Right ventricle myocardium superior (tissue), 1 donor: ENCODE measurements at regions not wholly inside any gene's neighbourhood (a gene's known extent, or its start where the extent isn't known, plus 50 kb on each side); places are given as distances from the start of the nearest gene placed in this dataset.
"Not testable (repeated sequence)": the region's sequence is repeated elsewhere in the genome, so short reads cannot be mapped to it uniquely, and the experiment has no call there.

Experiments
- ATAC-seq: fragments of 200-7000 bp; cut with Tn5 transposase; one replicate; pipeline ENCODE4 v1.9.1; 2020; ENCODE audit warnings: mild to moderate bottlenecking; ENCODE audit not compliant: poor library complexity
- DNase-seq: peaks from one replicate; pipeline ENCODE4 v3.0.0-alpha.2; 2020
- intact Hi-C: fragments of 100-400 bp; cut with DNase I; formaldehyde crosslinking; loops from one replicate; pipeline ENCODE4 v1.11.2; 2022
- donor health status: DM: no; HTN: yes; CAD: no; lungs with severe emphysema.

DNA sequence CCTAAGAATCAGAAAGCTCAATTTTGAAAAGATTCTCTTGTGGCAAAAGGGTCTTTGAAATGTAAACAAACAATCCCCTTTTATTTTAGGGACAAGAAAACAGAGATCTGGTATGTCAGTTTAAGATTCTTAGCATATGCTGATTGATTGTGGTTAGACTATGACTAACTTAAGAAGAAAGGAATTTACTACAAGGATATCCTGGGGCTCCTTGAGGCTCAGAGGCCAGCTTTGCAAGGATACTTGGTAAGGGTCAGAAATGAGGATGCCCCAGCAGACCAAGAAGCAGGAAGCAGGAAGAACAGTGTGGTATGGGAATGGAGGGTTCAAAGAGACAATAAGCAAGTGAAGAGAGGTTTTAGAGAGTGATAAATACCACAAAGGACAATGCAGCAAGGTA lies 474.6 kb downstream of the ETNK1 start:
- DNase-seq = no peak
- no peak for ATAC-seq
- intact Hi-C loops = no loop called here

DNA sequence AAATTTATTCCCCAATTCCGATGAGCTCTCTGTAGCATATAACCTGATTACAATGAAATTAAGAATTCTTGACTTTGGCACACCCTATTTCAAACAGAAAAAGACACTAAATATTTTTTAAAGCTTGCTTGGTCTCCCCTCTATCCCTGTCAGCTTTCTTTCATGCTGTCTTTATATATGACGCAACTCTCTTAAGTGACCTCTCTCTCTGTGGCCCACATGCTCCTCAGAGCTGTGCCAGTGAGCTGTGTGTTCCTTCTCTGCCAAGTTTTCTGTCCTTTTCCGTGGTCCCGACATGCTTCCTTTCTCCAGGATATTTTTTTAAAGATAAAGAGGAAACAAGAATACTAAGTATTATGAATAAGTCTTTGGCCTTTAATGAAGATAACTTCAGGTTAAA lies 484.0 kb downstream of the ETNK1 start:
- no peak for ATAC-seq
- DNase-seq = peak; percentile 28
- intact Hi-C loops = no loop called here

DNA sequence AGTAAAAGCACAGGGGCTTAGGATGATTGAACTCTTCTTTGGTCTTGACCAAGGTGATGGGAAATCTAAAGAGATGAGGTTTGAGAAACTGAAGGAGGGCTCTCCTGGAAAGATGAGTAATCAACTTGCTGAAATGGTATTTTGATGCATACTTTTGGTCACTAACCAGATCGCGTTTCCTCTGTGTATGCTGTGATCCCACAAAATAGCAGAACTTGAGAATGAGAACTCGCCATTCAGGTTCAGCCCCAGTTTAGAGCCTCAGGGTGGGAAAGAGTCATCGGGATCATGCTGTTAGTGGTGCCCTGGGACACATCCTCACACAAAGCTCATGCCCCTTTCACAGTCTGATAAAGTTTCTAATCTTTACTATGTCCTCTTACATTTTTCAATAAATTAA lies 488.8 kb downstream of the ETNK1 start:
- DNase-seq = no peak
- no peak for ATAC-seq
- intact Hi-C loops = no loop called here

DNA sequence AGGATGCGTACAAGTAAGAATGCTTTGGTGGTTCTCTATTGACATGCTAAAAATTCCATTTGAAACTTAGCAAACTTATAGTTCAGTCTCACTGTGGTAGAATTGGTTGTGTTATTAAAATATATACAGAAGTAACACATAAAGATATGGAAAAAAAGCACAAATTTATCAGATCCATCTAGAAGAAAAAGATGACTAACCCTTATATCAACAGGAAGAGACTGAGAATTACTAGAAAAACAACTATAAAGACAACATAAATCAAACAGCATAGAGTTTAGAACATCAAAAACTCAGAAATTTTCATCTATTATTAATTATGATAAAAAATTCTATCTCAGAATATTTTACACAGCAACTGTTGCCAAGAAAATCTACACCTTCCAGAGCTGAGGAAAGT lies 491.0 kb downstream of the ETNK1 start:
- no peak for DNase-seq
- ATAC-seq = no peak
- intact Hi-C loops = no loop called here

DNA sequence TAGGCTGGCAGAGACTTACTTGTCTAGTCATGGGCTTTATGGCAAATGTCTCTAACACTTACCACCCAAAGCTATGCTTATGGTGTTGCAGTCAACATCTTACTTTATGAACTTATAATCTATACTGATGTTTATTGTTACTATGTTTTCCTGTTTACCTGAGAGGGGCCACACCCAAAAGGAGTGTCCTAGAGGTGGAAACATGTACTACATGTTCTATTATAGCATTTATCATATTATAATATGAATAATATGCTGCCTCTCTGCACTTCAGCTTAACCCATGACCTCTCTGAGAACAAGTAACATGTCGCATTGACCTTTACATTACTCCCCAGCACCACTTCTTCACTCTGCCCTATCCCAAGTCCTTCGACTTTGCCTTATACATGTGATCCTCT lies 501.8 kb downstream of the ETNK1 start:
- DNase-seq = no peak
- intact Hi-C loops = no loop called here

DNA sequence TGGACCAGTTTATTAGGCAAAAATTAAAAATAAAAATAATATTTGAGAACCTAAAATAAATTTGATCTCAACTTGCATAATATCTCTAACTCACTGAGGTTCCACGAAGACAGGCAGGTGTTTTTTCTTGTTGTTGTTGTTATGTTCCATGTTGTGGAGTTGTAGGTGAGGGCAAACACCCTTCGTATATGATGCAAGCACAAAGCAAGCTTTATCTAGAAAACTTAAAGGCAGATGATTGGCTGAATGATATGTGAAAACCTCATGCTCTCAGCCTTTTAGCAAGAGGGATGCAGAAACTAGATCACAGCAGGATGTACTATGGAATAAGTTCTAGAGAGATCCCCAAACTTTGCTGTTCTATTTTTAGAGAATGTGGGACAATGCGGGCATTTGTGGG lies 502.7 kb downstream of the ETNK1 start:
- intact Hi-C loops = no loop called here
- DNase-seq (no peak), ATAC-seq (no peak)

More for the DNA sequence above, 501.8 kb downstream of the ETNK1 start:
- no peak for ATAC-seq

DNA sequence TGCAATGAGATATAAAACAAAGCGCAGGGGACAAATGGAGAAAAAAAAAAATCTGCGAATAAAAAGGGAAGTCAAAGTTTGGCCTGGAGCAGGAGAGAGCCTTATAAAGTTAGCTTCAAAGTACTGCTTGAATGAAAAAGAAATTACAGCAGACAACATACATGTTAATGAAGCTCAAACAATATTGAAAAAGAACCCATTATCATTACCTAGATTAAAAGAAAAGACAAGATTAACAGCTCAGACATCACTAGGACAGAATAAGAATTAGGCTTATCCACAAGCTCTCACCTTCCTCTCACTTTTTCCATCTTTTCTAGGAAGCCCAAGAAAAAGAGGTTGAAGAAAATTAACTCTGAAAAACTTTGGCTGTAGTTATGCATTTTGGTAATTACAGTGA lies 503.5 kb downstream of the ETNK1 start:
- ATAC-seq = no peak
- intact Hi-C loops = no loop called here
- no peak for DNase-seq

DNA sequence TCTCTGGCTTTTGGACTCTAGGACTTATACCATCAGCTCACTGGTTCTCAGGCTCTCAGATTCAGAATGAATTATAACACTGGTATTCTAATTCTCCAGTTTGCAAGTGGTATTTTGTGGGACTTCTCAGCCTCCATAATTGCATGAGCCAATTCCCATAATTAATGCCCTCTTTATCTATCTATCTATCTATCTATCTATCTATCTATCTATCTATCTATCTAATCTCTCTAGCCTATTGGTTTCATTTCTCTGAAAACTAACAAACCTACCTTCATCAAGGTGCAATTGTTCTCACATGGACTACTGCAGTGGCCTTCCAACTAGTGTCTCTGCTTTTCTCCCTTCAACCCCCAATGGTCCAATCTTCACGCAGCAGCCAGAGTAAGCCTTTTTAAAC lies 507.4 kb downstream of the ETNK1 start:
- intact Hi-C loops = no loop called here
- no peak for ATAC-seq

DNA sequence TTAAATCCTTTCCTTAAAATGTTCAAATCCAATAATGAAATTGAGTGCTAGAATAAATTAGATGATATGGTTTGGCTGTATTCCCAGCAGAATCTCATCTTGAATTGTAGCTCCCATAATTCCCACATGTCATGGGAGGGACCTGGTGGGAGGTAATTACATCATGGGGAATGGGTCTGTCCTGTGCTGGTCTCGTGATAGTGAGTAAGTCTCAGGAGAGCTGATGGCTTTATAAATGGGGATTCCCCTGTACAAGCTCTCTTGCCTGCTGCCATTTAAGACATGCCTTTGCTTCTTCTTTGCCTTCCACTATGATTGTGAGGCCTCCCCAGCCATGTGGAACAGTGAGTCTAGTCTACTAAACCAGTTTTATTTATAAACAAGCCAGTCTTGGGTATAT lies 508.5 kb downstream of the ETNK1 start:
- DNase-seq = no peak
- no peak for ATAC-seq
- intact Hi-C loops = no loop called here

More for the DNA sequence above, 507.4 kb downstream of the ETNK1 start:
- DNase-seq = no peak

DNA sequence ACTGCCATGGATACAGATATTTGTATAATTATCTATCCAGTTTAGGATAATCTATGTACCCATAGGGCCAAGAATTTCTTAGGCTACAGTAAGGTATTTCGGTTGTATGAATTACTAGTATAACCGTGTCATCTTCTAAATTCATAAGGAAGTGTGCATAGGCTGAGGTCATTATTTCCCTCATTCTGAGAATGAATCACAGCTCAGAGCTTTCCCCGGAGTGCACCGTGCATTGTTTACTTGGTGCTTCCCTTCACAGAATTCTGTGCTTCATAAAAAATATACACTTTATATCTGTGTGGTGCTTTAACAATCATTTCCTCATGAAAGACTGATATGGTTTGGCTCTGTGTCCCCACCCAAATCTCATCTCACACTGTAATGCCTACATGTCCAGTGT lies 514.1 kb downstream of the ETNK1 start:
- ATAC-seq = no peak
- no peak for DNase-seq
- intact Hi-C loops = no loop called here

DNA sequence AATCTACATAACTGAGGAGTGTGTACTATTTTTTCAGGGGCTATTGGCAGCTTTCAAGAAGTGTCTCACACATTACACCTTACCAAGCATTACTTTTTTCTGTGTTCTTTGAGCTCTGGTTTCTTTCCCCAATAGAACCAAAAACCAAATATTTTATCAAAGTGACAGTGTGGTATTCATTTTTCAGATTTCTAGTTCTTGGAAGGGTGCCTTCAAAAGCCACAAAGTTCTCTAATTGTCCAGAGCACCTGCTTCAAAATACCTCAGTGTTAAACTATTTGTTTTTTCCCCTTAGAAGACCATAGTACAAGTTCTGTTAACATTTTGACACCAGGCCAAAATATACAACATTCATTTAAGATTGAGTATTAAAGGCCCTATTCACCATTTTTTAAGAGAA lies 515.7 kb downstream of the ETNK1 start:
- intact Hi-C loops = no loop called here
- ATAC-seq (no peak), DNase-seq (no peak)

DNA sequence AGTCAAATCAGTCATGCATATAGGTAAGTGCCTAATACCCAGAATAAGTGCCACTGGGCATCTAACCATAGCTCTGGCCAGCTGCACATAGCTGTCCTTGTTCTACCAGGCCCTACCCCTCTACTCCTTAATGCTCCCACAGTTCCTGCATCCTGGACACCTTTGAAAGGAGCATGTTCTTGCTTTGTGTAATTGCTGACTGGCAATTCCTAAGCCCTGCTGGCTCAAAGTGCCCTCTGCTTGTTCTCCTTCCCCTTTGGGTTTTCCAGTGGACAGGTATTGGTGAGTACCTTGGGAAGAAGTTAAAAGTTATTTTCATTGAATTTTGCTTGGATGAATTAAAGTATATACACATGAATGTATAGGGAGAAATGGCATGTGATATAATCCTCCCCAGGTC lies 516.4 kb downstream of the ETNK1 start:
- no peak for ATAC-seq
- no peak for DNase-seq
- intact Hi-C loops = no loop called here

DNA sequence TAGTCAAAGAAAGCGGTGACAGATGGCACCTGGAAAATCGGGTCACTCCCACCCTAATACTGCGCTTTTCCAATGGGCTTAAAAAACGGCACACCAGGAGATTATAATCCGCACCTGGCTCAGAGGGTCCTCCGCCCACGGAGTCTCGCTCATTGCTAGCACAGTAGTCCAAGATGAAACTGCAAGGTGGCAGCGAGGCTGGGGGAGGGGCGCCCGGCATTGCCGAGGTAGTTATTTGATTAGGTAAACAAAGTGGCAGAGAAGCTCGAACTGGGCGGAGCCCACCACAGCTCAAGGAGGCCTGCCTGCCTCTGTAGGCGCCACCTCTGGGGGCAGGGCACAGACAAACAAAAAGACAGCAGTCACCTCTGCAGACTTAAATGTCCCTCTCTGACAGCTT lies 521.1 kb downstream of the ETNK1 start:
- intact Hi-C loops = not testable (repeated sequence)

DNA sequence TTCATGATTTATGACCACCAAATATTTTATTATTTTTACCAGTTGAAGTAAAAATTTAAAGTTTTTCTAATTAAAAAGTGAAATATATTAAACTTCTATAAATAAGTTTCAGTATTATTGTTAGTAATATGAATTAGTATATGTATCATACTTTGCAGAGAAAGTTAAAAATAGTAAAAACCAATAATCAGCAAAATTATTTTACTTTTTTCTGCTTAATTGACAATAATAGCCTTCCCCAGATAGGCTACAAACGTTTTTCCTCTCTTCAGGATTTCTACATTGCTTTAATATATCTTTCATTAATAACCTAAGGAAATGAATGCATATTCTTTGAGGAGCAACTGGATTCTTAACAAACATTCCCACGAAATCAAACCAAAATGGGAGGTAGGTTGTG lies 543.5 kb downstream of the ETNK1 start:
- intact Hi-C loops = no loop called here
- DNase-seq (no peak), ATAC-seq (no peak)

More for the DNA sequence above, 521.1 kb downstream of the ETNK1 start:
- not testable (repeated sequence) for DNase-seq, ATAC-seq

DNA sequence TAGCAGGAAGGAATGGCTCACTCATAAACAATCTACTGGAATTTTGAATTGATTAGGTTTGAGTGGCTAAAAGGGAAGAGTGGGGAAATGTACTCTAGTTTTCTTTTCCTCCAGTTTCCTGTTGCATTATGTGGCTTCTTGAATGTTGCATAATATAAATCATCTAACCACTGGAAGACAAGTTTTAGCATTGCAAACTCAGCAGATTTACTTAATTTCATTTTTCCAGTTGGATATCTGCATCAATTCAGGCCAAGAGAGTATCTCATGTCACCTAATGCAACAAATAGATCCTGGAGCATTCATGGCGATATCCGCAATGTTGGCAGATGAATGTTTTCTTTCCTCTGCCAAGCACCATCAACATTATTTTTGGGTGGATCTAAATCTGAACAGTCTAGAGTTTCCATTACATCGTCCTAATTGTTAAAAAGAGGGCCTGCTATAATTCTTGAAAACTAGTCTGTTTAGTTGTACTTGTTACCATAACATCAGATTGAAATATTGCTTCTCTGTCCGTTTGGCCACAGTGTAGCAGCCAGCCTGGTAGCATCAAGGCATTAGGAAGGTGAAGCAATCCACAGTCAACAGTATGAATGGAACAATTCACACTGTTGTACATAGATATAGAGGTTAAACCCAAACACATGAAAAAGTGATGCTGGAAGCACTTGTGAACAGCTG lies 544.2 kb downstream of the ETNK1 start:
- DNase-seq (no peak), ATAC-seq (no peak)
- intact Hi-C loops = no loop called here

DNA sequence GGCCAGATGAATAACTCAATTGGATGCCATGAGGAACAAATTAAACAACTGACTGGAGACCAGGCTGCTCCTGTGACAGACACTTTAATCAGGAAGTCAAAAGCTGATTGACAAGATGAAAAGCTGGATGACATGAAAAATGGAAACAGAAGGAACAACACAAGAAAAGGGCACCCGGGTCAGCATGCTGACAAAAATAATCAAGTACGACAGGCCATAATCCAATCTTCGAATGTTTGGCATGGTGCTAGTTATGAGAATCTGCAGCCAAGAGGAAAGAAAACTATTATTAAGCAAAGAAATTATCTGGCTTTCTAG lies 544.7 kb downstream of the ETNK1 start:
- ATAC-seq (no peak), DNase-seq (no peak)
- intact Hi-C loops = no loop called here

DNA sequence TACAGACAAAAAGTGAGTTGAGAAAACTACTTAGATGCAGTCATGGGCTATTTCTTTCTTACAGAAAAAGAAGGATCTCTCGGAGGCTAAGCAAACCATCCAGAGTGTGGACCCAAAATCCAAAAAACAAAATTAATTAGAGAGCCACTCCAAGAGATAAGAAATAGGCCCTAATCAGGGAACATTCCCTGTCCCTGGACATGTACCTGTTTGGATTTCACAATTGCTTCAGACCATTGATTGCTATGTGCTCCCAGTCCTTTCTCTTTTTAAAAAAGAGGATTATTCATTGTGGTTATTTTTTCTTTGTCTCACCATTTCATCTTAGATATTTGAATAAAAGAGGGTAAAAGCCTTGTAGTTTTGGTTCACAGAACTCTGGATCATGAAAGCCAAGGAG lies 549.9 kb downstream of the ETNK1 start:
- ATAC-seq = no peak
- no peak for DNase-seq
- intact Hi-C loops = no loop called here

DNA sequence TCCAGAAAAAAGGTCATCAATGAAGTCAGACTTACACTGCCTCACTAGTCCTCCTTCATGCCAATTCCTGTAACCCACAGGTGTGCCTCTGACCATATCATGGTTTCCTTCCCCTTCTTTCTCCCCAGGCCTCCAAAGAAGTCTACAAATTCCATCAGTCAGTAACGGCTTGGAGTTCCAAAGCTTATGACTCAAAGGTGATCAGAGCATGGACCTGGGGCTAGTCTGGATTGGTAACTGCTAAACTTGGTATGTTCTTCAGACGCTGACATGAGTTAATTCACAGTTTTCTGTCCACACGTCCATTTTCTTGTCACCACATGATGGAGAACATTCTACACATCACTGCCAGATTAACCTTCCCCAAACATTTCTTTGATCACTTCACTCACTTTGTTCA lies 560.4 kb downstream of the ETNK1 start:
- intact Hi-C loops = no loop called here
- ATAC-seq (no peak), DNase-seq (no peak)

DNA sequence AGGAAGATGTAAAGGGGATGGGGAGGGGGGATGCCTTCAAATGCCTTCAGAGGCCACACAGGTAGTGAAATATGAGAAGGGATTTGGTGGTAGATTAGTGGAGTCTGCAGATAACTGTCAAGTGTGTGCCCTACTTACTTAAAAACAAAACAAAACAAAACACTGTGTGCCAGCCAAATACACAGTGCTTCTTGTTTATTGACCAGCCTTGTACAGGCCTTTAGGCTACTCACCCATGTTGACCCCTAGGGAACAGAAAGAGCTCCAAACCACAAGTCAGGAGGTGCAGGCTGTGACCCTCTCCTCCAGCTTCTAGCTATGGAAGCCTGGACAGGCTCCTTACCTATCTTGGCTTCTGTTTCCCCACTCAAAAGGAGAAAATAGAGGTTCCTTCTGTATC lies 562.0 kb downstream of the ETNK1 start:
- no peak for DNase-seq
- intact Hi-C loops = no loop called here
- ATAC-seq = no peak

DNA sequence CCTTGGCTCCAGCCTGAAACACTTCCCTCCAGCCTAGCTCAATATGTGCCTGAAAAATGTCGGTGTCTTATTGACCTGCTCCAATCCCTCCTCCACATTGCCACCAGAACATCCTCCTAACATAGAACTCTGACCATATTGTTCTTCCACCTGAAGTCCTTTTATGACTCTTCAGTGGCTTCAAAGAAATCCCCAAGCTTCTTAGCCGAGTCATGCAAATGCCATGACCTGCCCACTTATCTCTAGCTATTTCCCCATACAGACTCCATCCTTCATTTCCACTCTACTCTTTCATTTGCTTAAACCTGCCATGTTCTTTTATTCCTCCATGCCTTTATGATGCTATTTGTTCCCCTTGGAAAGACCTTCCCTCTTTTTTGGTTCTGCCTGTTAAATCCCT lies 568.6 kb downstream of the ETNK1 start:
- no peak for DNase-seq
- intact Hi-C loops = no loop called here
- ATAC-seq = no peak

DNA sequence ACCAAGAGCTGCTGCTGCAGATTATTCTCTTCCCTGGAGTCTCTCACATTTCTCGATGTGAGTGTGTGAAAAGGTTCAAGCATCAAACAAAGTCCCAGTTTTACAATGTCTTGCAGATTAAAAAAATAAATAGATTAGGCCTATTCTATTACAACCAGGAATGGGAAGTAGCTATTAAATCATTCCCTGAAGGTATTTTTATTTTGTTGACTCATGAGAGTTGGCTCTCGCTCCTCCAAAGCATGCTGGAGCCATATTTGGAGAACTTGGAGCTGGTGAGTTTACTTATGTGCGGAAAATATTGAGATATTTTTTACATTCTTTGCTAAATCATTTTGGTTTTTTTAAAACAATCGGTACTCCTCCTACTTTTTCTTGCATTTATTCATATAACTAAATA lies 572.3 kb downstream of the ETNK1 start:
- DNase-seq (no peak), ATAC-seq (no peak)
- intact Hi-C loops = no loop called here
